Keratinocyte (primary cell): ENCODE measurements at regions not wholly inside any gene's neighbourhood (a gene's known extent, or its start where the extent isn't known, plus 50 kb on each side); places are given as distances from the start of the nearest gene placed in this dataset.

Source experiments
- DNase-seq: peaks from one replicate; pipeline ENCODE4 v3.0.0-alpha.2; 2011; ENCODE audit warnings: low read depth, missing footprints, low spot score
- FAIRE-seq: peaks from 2 replicates; lab custom pipeline; 2011; peaks lifted over from hg19 to GRCh38; lab: Jason Lieb, UNC
- H2AFZ ChIP-seq: 2 replicates; pipeline ENCODE4 v1.6.0; 2012; ENCODE audit warnings: low read length, control low read depth, inconsistent platforms; ENCODE audit not compliant: control insufficient read depth
- H3K27ac ChIP-seq: 2 replicates; pipeline ENCODE4 v1.5.1; 2011; ENCODE audit warnings: low read length; ENCODE audit not compliant: control insufficient read depth, insufficient read depth
- H3K27me3 ChIP-seq: 3 replicates; pipeline ENCODE4 v1.6.0; 2011; ENCODE audit warnings: low read length; ENCODE audit not compliant: control insufficient read depth, insufficient read depth; ENCODE audit errors: extremely low read depth
- H3K36me3 ChIP-seq, 2 experiments: 2 replicates in 1 of 2; 3 replicates in 1 of 2; pipeline ENCODE4 v1.5.1; 2011; ENCODE audit warnings: low read length in 2 of 2, mild to moderate bottlenecking in 1 of 2; ENCODE audit not compliant: control insufficient read depth in 2 of 2, insufficient read depth in 2 of 2; ENCODE audit errors: extremely low read depth in 1 of 2
- H3K4me1 ChIP-seq: 3 replicates; pipeline ENCODE4 v1.5.1; 2011; ENCODE audit warnings: low read length; ENCODE audit not compliant: control insufficient read depth, insufficient read depth; ENCODE audit errors: extremely low read depth
- H3K4me2 ChIP-seq: 3 replicates; pipeline ENCODE4 v1.6.0; 2011; ENCODE audit warnings: low read depth, low read length; ENCODE audit not compliant: control insufficient read depth, insufficient read depth; ENCODE audit errors: extremely low read depth
- H3K4me3 ChIP-seq, 3 experiments: fragments of 200-600 bp in 1 of 3; sonication (generic) in 1 of 3; 2 replicates in 2 of 3; 3 replicates in 1 of 3; pipeline ENCODE4 v1.5.1; 2011 to 2016; ENCODE audit warnings: low read length in 3 of 3, mild to moderate bottlenecking in 3 of 3, control low read depth in 2 of 3, inconsistent platforms in 1 of 3, low read depth in 1 of 3, mixed read lengths in 1 of 3, mixed run types in 1 of 3, moderate library complexity in 1 of 3; ENCODE audit not compliant: control insufficient read depth in 2 of 3, insufficient read depth in 2 of 3; ENCODE audit errors: extremely low read depth in 1 of 3
- H3K79me2 ChIP-seq: 2 replicates; pipeline ENCODE4 v1.6.0; 2012; ENCODE audit warnings: low read length; ENCODE audit not compliant: control insufficient read depth, insufficient read depth
- H3K9ac ChIP-seq: 3 replicates; pipeline ENCODE4 v1.6.0; 2011; ENCODE audit warnings: low read length; ENCODE audit not compliant: control insufficient read depth, insufficient read depth; ENCODE audit errors: extremely low read depth
- H3K9me1 ChIP-seq: 3 replicates; pipeline ENCODE4 v1.6.0; 2011; ENCODE audit warnings: low read length; ENCODE audit not compliant: control insufficient read depth, insufficient read depth; ENCODE audit errors: extremely low read depth
- H3K9me3 ChIP-seq: 2 replicates; pipeline ENCODE4 v1.5.1; 2012; ENCODE audit warnings: low read depth, low read length; ENCODE audit not compliant: control insufficient read depth
- H4K20me1 ChIP-seq: 3 replicates; pipeline ENCODE4 v1.6.0; 2011; ENCODE audit warnings: low read length; ENCODE audit not compliant: control insufficient read depth, insufficient read depth; ENCODE audit errors: extremely low read depth
- EZH2 ChIP-seq: IDR thresholded peaks from one replicate; pipeline ENCODE4 v1.6.1; 2012; ENCODE audit warnings: inconsistent platforms, mild to moderate bottlenecking, low read length, moderate library complexity
- dilution Hi-C: fragments of 300-500 bp; cut with MboI; formaldehyde crosslinking; loops from one replicate; pipeline ENCODE4 v1.7.0; 2020; ENCODE audit warnings: low sequenced_read_pairs; ENCODE audit not compliant: extremely low pct_ligation_motif_present
- TF ChIP-seq, protein P1 (sequence below), 3 experiments: IDR thresholded peaks in 1 of 3; conservative IDR thresholded peaks in 1 of 3; optimal IDR thresholded peaks in 1 of 3; 2 replicates in 2 of 3; 3 replicates in 1 of 3; pipeline versions ENCODE3 to v1.5.1; 2011; ENCODE audit warnings: low read length in 3 of 3, mild to moderate bottlenecking in 3 of 3, moderate library complexity in 2 of 3, control low read depth in 1 of 3, inconsistent platforms in 1 of 3; ENCODE audit not compliant: insufficient read depth in 2 of 3; ENCODE audit errors: extremely low read depth in 1 of 3

DNA sequence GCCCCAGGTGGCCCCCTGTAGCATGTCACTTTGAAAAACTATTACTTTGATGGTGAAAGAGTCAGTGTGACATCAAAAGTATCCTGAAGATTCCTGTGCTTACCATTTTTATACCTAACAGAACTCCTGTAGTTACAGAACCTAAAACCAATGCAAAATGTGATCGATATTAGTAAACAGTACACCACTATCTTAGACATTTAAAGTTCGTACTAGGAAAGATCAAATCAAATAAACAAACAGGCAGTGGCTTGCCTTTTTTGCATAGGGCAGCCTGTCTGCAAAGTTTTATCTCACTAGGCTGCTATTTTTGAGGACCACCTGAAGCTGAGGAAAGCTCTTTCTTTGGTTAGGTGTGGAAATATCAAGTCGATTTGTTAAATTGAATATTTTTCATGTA is 944.0 kb upstream of the CITED2 start:
- H3K4me3 ChIP-seq: no peak overlapping the region
- no peaks in the 10 kb centered on the region for H4K20me1 ChIP-seq
- H3K27me3 ChIP-seq: no peaks in the 10 kb centered on the region
- dilution Hi-C loops: no loop called here
- FAIRE-seq (no peak), DNase-seq (no peak)
- no peak overlapping the region for H3K4me2 ChIP-seq
- TF ChIP-seq, protein P1, sequence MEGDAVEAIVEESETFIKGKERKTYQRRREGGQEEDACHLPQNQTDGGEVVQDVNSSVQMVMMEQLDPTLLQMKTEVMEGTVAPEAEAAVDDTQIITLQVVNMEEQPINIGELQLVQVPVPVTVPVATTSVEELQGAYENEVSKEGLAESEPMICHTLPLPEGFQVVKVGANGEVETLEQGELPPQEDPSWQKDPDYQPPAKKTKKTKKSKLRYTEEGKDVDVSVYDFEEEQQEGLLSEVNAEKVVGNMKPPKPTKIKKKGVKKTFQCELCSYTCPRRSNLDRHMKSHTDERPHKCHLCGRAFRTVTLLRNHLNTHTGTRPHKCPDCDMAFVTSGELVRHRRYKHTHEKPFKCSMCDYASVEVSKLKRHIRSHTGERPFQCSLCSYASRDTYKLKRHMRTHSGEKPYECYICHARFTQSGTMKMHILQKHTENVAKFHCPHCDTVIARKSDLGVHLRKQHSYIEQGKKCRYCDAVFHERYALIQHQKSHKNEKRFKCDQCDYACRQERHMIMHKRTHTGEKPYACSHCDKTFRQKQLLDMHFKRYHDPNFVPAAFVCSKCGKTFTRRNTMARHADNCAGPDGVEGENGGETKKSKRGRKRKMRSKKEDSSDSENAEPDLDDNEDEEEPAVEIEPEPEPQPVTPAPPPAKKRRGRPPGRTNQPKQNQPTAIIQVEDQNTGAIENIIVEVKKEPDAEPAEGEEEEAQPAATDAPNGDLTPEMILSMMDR (optimal IDR thresholded peaks at IDR 0.05 in 1 of 3, IDR thresholded peaks at IDR 0.05 in 1 of 3, conservative IDR thresholded peaks at IDR 0.05 in 1 of 3; ENCODE audit: extremely low read depth in 1 of 3, insufficient read depth in 2 of 3, low read length in 3 of 3): no peak
- TF ChIP-seq EZH2: no peak
- no peaks in the 10 kb centered on the region for H3K36me3 ChIP-seq
- no peak overlapping the region for H3K27ac ChIP-seq
- H2AFZ ChIP-seq: no peak overlapping the region
- no peaks in the 10 kb centered on the region for H3K9me3 ChIP-seq
- no peak overlapping the region for H3K9ac ChIP-seq
- no peaks in the 10 kb centered on the region for H3K9me1 ChIP-seq
- no peaks in the 10 kb centered on the region for H3K4me1 ChIP-seq
- no peaks in the 10 kb centered on the region for H3K79me2 ChIP-seq

DNA sequence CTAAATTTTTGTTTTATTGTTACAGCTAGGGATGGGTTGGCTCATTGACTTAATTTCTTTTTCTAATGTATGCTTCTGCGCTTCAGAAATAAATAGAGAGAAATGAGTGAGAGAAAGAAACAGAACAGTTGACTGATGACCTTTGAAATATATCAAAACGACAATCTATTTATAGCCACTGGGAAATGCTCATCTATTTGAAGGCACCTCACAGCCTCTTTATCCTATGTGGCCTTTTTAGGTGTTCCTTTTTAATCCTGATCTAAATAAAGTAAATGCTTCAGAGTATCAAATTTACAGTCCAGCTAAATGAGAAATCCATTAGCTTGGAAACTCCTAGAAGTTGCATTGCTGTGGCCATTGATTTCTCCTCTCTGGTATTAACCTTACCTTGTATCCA is 943.5 kb upstream of the CITED2 start:
- Histone ChIP-seq H3K9ac (no peak overlapping the region), H3K9me3 (no peaks in the 10 kb centered on the region), H3K4me2 (no peak overlapping the region), H3K27me3 (no peaks in the 10 kb centered on the region), H4K20me1 (no peaks in the 10 kb centered on the region), H3K4me3 (no peak overlapping the region), H3K4me1 (no peaks in the 10 kb centered on the region), H3K79me2 (no peaks in the 10 kb centered on the region), H2AFZ (no peak overlapping the region), H3K27ac (no peak overlapping the region), H3K9me1 (no peaks in the 10 kb centered on the region), H3K36me3 (no peaks in the 10 kb centered on the region)
- TF ChIP-seq, protein P1 (optimal IDR thresholded peaks at IDR 0.05 in 1 of 3, IDR thresholded peaks at IDR 0.05 in 1 of 3, conservative IDR thresholded peaks at IDR 0.05 in 1 of 3; ENCODE audit: extremely low read depth in 1 of 3, insufficient read depth in 2 of 3, low read length in 3 of 3): no peak
- FAIRE-seq (no peak), DNase-seq (no peak)
- dilution Hi-C loops: no loop called here
